ENCODE measurements at regions not wholly inside any gene's neighbourhood (a gene's known extent, or its start where the extent isn't known, plus 50 kb on each side); places are given as distances from the start of the nearest gene placed in this dataset.
A peak's percentile ranks its signal among the peaks of the same experiment; 100 is the strongest.
"Not testable (repeated sequence)": the region's sequence is repeated elsewhere in the genome, so short reads cannot be mapped to it uniquely, and the experiment has no call there.

- peak; percentile 82 for DNase-seq (ENCODE audit: low read depth)
Measured at GRCh38 chr21:28283641-28284490, 708.8 kb downstream of the LTN1 start.

- DNase-seq (ENCODE audit: low read depth) = no peak
Measured at GRCh38 chr21:28282833-28283232, 709.8 kb downstream of the LTN1 start.

GRCh38 chr21:28281357-28281756, 711.3 kb downstream of the LTN1 start:
- not testable (repeated sequence) for DNase-seq (ENCODE audit: low read depth)

- no peak for DNase-seq (ENCODE audit: low read depth)
Measured at GRCh38 chr21:28280611-28281010, 712.1 kb downstream of the LTN1 start.

- DNase-seq (ENCODE audit: low read depth) = no peak
Measured at GRCh38 chr21:28277324-28277723, 715.4 kb downstream of the LTN1 start.

GRCh38 chr21:28272272-28272992, 720.2 kb downstream of the LTN1 start:
- DNase-seq (ENCODE audit: low read depth) = peak; percentile 31

GRCh38 chr21:28269173-28269572, 723.5 kb downstream of the LTN1 start:
- no peak for DNase-seq (ENCODE audit: low read depth)

- DNase-seq (ENCODE audit: low read depth) = no peak
Measured at GRCh38 chr21:28268685-28269084, 724.0 kb downstream of the LTN1 start.

- no peak for DNase-seq (ENCODE audit: low read depth)
Measured at GRCh38 chr21:28267449-28267848, 725.2 kb downstream of the LTN1 start.

- DNase-seq (ENCODE audit: low read depth) = no peak
Measured at GRCh38 chr21:28266061-28266460, 726.6 kb downstream of the LTN1 start.

GRCh38 chr21:28263974-28264373, 728.7 kb downstream of the LTN1 start:
- no peak for DNase-seq (ENCODE audit: low read depth)

GRCh38 chr21:28261298-28261697, 731.4 kb downstream of the LTN1 start:
- peak; percentile 60 for DNase-seq (ENCODE audit: low read depth)

- peak; percentile 24 for DNase-seq (ENCODE audit: low read depth)
Measured at GRCh38 chr21:28257276-28257675, 735.4 kb downstream of the LTN1 start.

GRCh38 chr21:28256837-28257236, 735.8 kb downstream of the LTN1 start:
- no peak for DNase-seq (ENCODE audit: low read depth)

- peak; percentile 66 for DNase-seq (ENCODE audit: low read depth)
Measured at GRCh38 chr21:28256420-28256831, 736.3 kb downstream of the LTN1 start.

- DNase-seq (ENCODE audit: low read depth) = no peak
Measured at GRCh38 chr21:28253961-28254360, 738.7 kb downstream of the LTN1 start.

- DNase-seq (ENCODE audit: low read depth) = peak; percentile 54
Measured at GRCh38 chr21:28253338-28253737, 739.3 kb downstream of the LTN1 start.

GRCh38 chr21:28252928-28253327, 739.7 kb downstream of the LTN1 start:
- peak; percentile 43 for DNase-seq (ENCODE audit: low read depth)

- DNase-seq (ENCODE audit: low read depth) = no peak
Measured at GRCh38 chr21:28250946-28251345, 741.7 kb downstream of the LTN1 start.

- no peak for DNase-seq (ENCODE audit: low read depth)
Measured at GRCh38 chr21:28247454-28248020, 745.1 kb downstream of the LTN1 start.

GRCh38 chr21:28240586-28240985, 752.1 kb downstream of the LTN1 start:
- DNase-seq (ENCODE audit: low read depth) = no peak

GRCh38 chr21:28239340-28239739, 753.3 kb downstream of the LTN1 start:
- no peak for DNase-seq (ENCODE audit: low read depth)

- no peak for DNase-seq (ENCODE audit: low read depth)
Measured at GRCh38 chr21:28237661-28238060, 755.0 kb downstream of the LTN1 start.
